ENCODE measurements at regions not wholly inside any gene's neighbourhood (a gene's known extent, or its start where the extent isn't known, plus 50 kb on each side); places are given as distances from the start of the nearest gene placed in this dataset.

- Histone ChIP-seq H3K27ac (ENCODE audit: low read depth, low read length) (no peak overlapping the region), H3K9me3 (ENCODE audit: control insufficient read depth in 5 of 5, low read length in 5 of 5) (no peaks in the 10 kb centered on the region), H3K36me3 (ENCODE audit: control insufficient read depth in 5 of 5, insufficient read depth in 5 of 5, low read length in 5 of 5) (no peaks in the 10 kb centered on the region), H3K4me1 (ENCODE audit: control insufficient read depth in 5 of 5, insufficient read depth in 5 of 5, low read length in 5 of 5) (no peaks in the 10 kb centered on the region), H3K27me3 (ENCODE audit: control insufficient read depth in 5 of 5, insufficient read depth in 4 of 5, low read length in 5 of 5) (peaks cover 0 to 18% (median 0%) of the 10 kb centered on the region in 5 donors), H3K9ac (ENCODE audit: low read length in 5 of 5) (no peak overlapping the region), H3K4me3 (ENCODE audit: low read depth in 1 of 5, low read length in 5 of 5) (no peak overlapping the region)
These were observed 337.0 kb downstream of the BRD1 start for GRCh38 chr22:49490692-49491091.

GRCh38 chr22:49489821-49490220, 337.9 kb downstream of the BRD1 start:
- no peaks in the 10 kb centered on the region for H3K9me3 ChIP-seq (ENCODE audit: control insufficient read depth in 5 of 5, low read length in 5 of 5)
- H3K4me1 ChIP-seq (ENCODE audit: control insufficient read depth in 5 of 5, insufficient read depth in 5 of 5, low read length in 5 of 5), result no peaks in the 10 kb centered on the region
- peaks cover 0 to 18% (median 0%) of the 10 kb centered on the region in 5 donors for H3K27me3 ChIP-seq (ENCODE audit: control insufficient read depth in 5 of 5, insufficient read depth in 4 of 5, low read length in 5 of 5)
- no peaks in the 10 kb centered on the region for H3K36me3 ChIP-seq (ENCODE audit: control insufficient read depth in 5 of 5, insufficient read depth in 5 of 5, low read length in 5 of 5)
- H3K4me3 ChIP-seq (ENCODE audit: low read depth in 1 of 5, low read length in 5 of 5), result no peak overlapping the region
- no peak overlapping the region for H3K27ac ChIP-seq (ENCODE audit: low read depth, low read length)
- H3K9ac ChIP-seq (ENCODE audit: low read length in 5 of 5), result no peak overlapping the region

GRCh38 chr22:49488943-49489342, 338.7 kb downstream of the BRD1 start:
- Histone ChIP-seq H3K9me3 (ENCODE audit: control insufficient read depth in 5 of 5, low read length in 5 of 5) (no peaks in the 10 kb centered on the region), H3K27me3 (ENCODE audit: control insufficient read depth in 5 of 5, insufficient read depth in 4 of 5, low read length in 5 of 5) (peaks cover 0 to 18% (median 3%) of the 10 kb centered on the region in 5 donors), H3K27ac (ENCODE audit: low read depth, low read length) (no peak overlapping the region), H3K36me3 (ENCODE audit: control insufficient read depth in 5 of 5, insufficient read depth in 5 of 5, low read length in 5 of 5) (no peaks in the 10 kb centered on the region), H3K9ac (ENCODE audit: low read length in 5 of 5) (no peak overlapping the region), H3K4me1 (ENCODE audit: control insufficient read depth in 5 of 5, insufficient read depth in 5 of 5, low read length in 5 of 5) (no peaks in the 10 kb centered on the region), H3K4me3 (ENCODE audit: low read depth in 1 of 5, low read length in 5 of 5) (no peak overlapping the region)

GRCh38 chr22:49487950-49488349, 339.7 kb downstream of the BRD1 start:
- Histone ChIP-seq H3K4me3 (ENCODE audit: low read depth in 1 of 5, low read length in 5 of 5) (no peak overlapping the region), H3K4me1 (ENCODE audit: control insufficient read depth in 5 of 5, insufficient read depth in 5 of 5, low read length in 5 of 5) (no peaks in the 10 kb centered on the region), H3K9me3 (ENCODE audit: control insufficient read depth in 5 of 5, low read length in 5 of 5) (no peaks in the 10 kb centered on the region), H3K9ac (ENCODE audit: low read length in 5 of 5) (no peak overlapping the region), H3K36me3 (ENCODE audit: control insufficient read depth in 5 of 5, insufficient read depth in 5 of 5, low read length in 5 of 5) (no peaks in the 10 kb centered on the region), H3K27me3 (ENCODE audit: control insufficient read depth in 5 of 5, insufficient read depth in 4 of 5, low read length in 5 of 5) (peaks cover 0 to 21% (median 7%) of the 10 kb centered on the region in 5 donors), H3K27ac (ENCODE audit: low read depth, low read length) (no peak overlapping the region)

- Histone ChIP-seq H3K27ac (ENCODE audit: low read depth, low read length) (no peak overlapping the region), H3K9me3 (ENCODE audit: control insufficient read depth in 5 of 5, low read length in 5 of 5) (no peaks in the 10 kb centered on the region), H3K9ac (ENCODE audit: low read length in 5 of 5) (no peak overlapping the region), H3K4me3 (ENCODE audit: low read depth in 1 of 5, low read length in 5 of 5) (no peak overlapping the region), H3K4me1 (ENCODE audit: control insufficient read depth in 5 of 5, insufficient read depth in 5 of 5, low read length in 5 of 5) (peaks cover 0 to 5% (median 0%) of the 10 kb centered on the region in 5 donors), H3K27me3 (ENCODE audit: control insufficient read depth in 5 of 5, insufficient read depth in 4 of 5, low read length in 5 of 5) (peaks cover 0 to 32% (median 18%) of the 10 kb centered on the region in 5 donors), H3K36me3 (ENCODE audit: control insufficient read depth in 5 of 5, insufficient read depth in 5 of 5, low read length in 5 of 5) (no peaks in the 10 kb centered on the region)
These were observed 341.4 kb downstream of the BRD1 start for GRCh38 chr22:49486225-49486624.

GRCh38 chr22:49483946-49484345, 343.7 kb downstream of the BRD1 start:
- Histone ChIP-seq H3K9me3 (ENCODE audit: control insufficient read depth in 5 of 5, low read length in 5 of 5) (no peaks in the 10 kb centered on the region), H3K4me1 (ENCODE audit: control insufficient read depth in 5 of 5, insufficient read depth in 5 of 5, low read length in 5 of 5) (peaks cover 0 to 5% (median 0%) of the 10 kb centered on the region in 5 donors), H3K27me3 (ENCODE audit: control insufficient read depth in 5 of 5, insufficient read depth in 4 of 5, low read length in 5 of 5) (peaks cover 0 to 32% (median 15%) of the 10 kb centered on the region in 5 donors), H3K9ac (ENCODE audit: low read length in 5 of 5) (no peak overlapping the region), H3K4me3 (ENCODE audit: low read depth in 1 of 5, low read length in 5 of 5) (no peak overlapping the region), H3K36me3 (ENCODE audit: control insufficient read depth in 5 of 5, insufficient read depth in 5 of 5, low read length in 5 of 5) (no peaks in the 10 kb centered on the region), H3K27ac (ENCODE audit: low read depth, low read length) (no peak overlapping the region)

- H3K27ac ChIP-seq (ENCODE audit: low read depth, low read length), result no peak overlapping the region
- no peak overlapping the region for H3K4me3 ChIP-seq (ENCODE audit: low read depth in 1 of 5, low read length in 5 of 5)
- no peaks in the 10 kb centered on the region for H3K9me3 ChIP-seq (ENCODE audit: control insufficient read depth in 5 of 5, low read length in 5 of 5)
- H3K4me1 ChIP-seq (ENCODE audit: control insufficient read depth in 5 of 5, insufficient read depth in 5 of 5, low read length in 5 of 5), result peaks cover 0 to 5% (median 0%) of the 10 kb centered on the region in 5 donors
- H3K36me3 ChIP-seq (ENCODE audit: control insufficient read depth in 5 of 5, insufficient read depth in 5 of 5, low read length in 5 of 5), result no peaks in the 10 kb centered on the region
- no peak overlapping the region for H3K9ac ChIP-seq (ENCODE audit: low read length in 5 of 5)
- H3K27me3 ChIP-seq (ENCODE audit: control insufficient read depth in 5 of 5, insufficient read depth in 4 of 5, low read length in 5 of 5), result peaks cover 0 to 32% (median 15%) of the 10 kb centered on the region in 5 donors
These were observed 344.3 kb downstream of the BRD1 start for GRCh38 chr22:49483281-49483870.

GRCh38 chr22:49482811-49483210, 344.9 kb downstream of the BRD1 start:
- no peak overlapping the region for H3K4me3 ChIP-seq (ENCODE audit: low read depth in 1 of 5, low read length in 5 of 5)
- peaks cover 0 to 5% (median 0%) of the 10 kb centered on the region in 5 donors for H3K4me1 ChIP-seq (ENCODE audit: control insufficient read depth in 5 of 5, insufficient read depth in 5 of 5, low read length in 5 of 5)
- H3K9ac ChIP-seq (ENCODE audit: low read length in 5 of 5), result no peak overlapping the region
- peaks cover 0 to 32% (median 15%) of the 10 kb centered on the region in 5 donors for H3K27me3 ChIP-seq (ENCODE audit: control insufficient read depth in 5 of 5, insufficient read depth in 4 of 5, low read length in 5 of 5)
- no peaks in the 10 kb centered on the region for H3K36me3 ChIP-seq (ENCODE audit: control insufficient read depth in 5 of 5, insufficient read depth in 5 of 5, low read length in 5 of 5)
- H3K9me3 ChIP-seq (ENCODE audit: control insufficient read depth in 5 of 5, low read length in 5 of 5), result no peaks in the 10 kb centered on the region
- no peak overlapping the region for H3K27ac ChIP-seq (ENCODE audit: low read depth, low read length)

- no peak overlapping the region for H3K27ac ChIP-seq (ENCODE audit: low read depth, low read length)
- no peak overlapping the region for H3K9ac ChIP-seq (ENCODE audit: low read length in 5 of 5)
- H3K36me3 ChIP-seq (ENCODE audit: control insufficient read depth in 5 of 5, insufficient read depth in 5 of 5, low read length in 5 of 5), result no peaks in the 10 kb centered on the region
- peaks cover 0 to 5% (median 0%) of the 10 kb centered on the region in 5 donors for H3K4me1 ChIP-seq (ENCODE audit: control insufficient read depth in 5 of 5, insufficient read depth in 5 of 5, low read length in 5 of 5)
- H3K4me3 ChIP-seq (ENCODE audit: low read depth in 1 of 5, low read length in 5 of 5), result no peak overlapping the region
- peaks cover 0 to 4% (median 0%) of the 10 kb centered on the region in 5 donors for H3K9me3 ChIP-seq (ENCODE audit: control insufficient read depth in 5 of 5, low read length in 5 of 5)
- H3K27me3 ChIP-seq (ENCODE audit: control insufficient read depth in 5 of 5, insufficient read depth in 4 of 5, low read length in 5 of 5), result peaks cover 0 to 32% (median 15%) of the 10 kb centered on the region in 5 donors
These were observed 345.8 kb downstream of the BRD1 start for GRCh38 chr22:49481659-49482399.

GRCh38 chr22:49480896-49481658, 346.6 kb downstream of the BRD1 start:
- Histone ChIP-seq H3K27me3 (ENCODE audit: control insufficient read depth in 5 of 5, insufficient read depth in 4 of 5, low read length in 5 of 5) (peaks cover 0 to 32% (median 15%) of the 10 kb centered on the region in 5 donors), H3K4me3 (ENCODE audit: low read depth in 1 of 5, low read length in 5 of 5) (no peak overlapping the region), H3K9ac (ENCODE audit: low read length in 5 of 5) (no peak overlapping the region), H3K4me1 (ENCODE audit: control insufficient read depth in 5 of 5, insufficient read depth in 5 of 5, low read length in 5 of 5) (peaks cover 0 to 5% (median 0%) of the 10 kb centered on the region in 5 donors), H3K36me3 (ENCODE audit: control insufficient read depth in 5 of 5, insufficient read depth in 5 of 5, low read length in 5 of 5) (no peaks in the 10 kb centered on the region), H3K27ac (ENCODE audit: low read depth, low read length) (no peak overlapping the region), H3K9me3 (ENCODE audit: control insufficient read depth in 5 of 5, low read length in 5 of 5) (peaks cover 0 to 4% (median 0%) of the 10 kb centered on the region in 5 donors)
